HG02798 (cell line): ENCODE measurements at regions not wholly inside any gene's neighbourhood (a gene's known extent, or its start where the extent isn't known, plus 50 kb on each side); places are given as distances from the start of the nearest gene placed in this dataset.
A peak's percentile ranks its signal among the peaks of the same experiment; 100 is the strongest.

Source experiments
- ATAC-seq: cut with Tn5 transposase; IDR thresholded peaks from one replicate; pipeline ENCODE4 v1.9.1; 2021; ENCODE audit warnings: mild to moderate bottlenecking; ENCODE audit not compliant: unreplicated experiment, poor library complexity

DNA sequence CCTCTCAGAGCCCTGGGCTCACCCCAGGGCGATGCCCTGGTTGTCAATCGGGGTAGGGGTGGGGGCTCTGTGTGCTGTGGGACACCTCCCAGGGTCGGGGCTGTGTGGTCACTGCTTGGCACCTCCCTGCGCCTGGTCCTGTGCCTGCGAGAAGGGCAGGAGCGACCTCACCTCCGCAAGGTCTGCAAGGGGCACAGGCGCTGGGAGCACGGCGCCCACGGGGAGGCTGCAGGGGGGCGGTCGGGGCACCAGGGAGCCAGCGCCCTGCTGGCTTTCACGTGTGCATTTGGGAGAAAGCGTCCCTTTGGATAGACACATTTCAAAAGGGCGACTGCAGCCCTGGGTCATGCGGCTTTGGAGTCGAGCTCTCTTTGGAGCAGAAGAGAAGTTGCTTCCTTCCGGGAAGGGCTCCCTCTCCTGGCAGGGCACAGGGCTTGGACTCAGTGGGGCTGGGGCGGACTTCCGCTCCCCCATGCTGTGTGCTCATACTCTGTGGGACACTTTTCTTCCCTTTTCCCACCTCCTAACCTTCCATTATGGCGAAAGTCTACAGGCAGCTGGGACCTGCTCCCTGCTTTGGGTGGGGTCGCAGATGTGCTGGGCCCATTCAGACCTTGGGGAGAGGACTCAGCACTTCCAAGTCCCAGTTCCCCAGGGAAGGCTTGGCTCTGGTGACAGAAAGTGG is 52.9 kb upstream of the SLC28A3 start:
- ATAC-seq, result no peak

- no peak for ATAC-seq
Measured at GRCh38 chr9:84394036-84394435, 53.5 kb upstream of the SLC28A3 start.

DNA sequence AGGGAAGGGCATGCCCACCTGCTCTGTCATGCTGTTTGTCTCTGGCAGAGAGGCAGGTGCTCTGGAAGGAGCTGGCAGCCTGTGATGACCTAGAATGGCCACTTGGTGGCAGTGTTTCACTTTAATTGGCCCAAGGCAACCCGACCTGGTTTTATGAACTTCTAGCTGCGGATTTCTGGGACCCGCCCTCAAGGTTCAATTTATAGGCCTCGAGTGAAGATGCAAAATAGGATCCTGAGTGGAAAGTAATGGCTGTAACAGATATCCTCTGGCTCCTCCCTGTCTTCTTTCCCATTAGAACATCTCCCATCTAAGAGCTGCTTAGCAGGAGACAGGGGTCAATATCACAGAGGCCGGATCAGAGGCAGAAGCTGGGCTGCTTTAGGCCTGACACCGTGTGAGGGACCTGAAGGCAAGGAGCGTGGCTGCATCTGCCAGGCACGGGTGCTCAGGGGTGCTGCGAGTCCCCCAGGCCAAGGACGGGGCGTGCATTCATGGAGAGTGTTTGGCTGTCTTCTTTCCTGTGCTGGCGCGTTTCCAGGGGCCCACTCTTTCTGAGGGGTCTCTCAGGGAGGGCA is 56.7 kb upstream of the SLC28A3 start:
- ATAC-seq, result peak; percentile 84

- ATAC-seq, result no peak
Measured at GRCh38 chr9:84397822-84398221, 57.3 kb upstream of the SLC28A3 start.

- ATAC-seq, result no peak
Measured at GRCh38 chr9:84402517-84402916, 62.0 kb upstream of the SLC28A3 start.

GRCh38 chr9:84403288-84403687 is 62.7 kb upstream of the SLC28A3 start:
- ATAC-seq, result no peak

DNA sequence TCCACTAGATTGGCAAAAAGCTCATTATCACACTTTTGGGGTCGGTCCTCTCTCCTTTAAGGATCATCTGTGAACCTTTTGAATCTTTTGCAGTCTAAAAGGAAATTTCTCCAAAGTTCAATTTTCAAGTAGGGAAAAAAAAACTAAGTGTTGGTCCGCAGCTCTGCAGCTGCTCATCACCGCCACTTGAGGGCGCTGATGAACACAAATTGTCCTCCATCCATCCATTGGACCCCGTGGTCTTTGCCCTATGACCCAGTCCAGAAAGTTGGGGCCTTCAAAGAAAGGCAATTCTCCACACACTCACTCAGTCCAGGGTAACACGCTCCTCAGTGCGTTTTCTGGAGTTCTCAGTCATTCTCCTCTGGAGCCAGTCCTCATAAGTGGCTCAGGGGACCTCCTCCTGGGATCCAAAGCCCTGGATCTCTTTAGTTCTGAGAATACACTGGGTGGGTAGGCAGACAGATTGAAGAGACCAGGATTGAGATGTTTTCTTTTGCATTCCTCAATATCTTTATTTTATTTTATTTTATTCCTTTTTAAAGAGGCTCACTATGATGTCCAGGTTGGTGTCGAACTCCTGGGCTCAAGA is 63.6 kb upstream of the SLC28A3 start:
- ATAC-seq, result no peak

DNA sequence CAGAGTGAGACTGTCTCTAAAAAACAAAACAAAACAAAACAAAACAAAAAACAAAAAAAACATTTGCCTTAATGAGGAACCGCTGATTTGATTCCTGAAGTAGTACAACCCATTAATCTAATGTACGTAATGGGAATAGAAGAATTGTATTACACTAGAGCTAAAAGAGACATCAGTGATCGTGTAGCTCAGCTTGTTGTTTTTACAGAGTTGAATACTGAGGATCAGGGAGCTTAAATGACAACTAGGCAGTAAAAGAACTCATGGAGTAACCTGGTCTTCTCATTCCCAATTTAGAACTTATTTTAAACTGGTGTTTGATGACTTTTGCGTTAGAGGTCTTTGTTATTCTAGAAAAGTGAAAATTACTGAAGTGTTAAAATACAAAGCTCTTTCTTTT is 65.1 kb upstream of the SLC28A3 start:
- ATAC-seq, result no peak

DNA sequence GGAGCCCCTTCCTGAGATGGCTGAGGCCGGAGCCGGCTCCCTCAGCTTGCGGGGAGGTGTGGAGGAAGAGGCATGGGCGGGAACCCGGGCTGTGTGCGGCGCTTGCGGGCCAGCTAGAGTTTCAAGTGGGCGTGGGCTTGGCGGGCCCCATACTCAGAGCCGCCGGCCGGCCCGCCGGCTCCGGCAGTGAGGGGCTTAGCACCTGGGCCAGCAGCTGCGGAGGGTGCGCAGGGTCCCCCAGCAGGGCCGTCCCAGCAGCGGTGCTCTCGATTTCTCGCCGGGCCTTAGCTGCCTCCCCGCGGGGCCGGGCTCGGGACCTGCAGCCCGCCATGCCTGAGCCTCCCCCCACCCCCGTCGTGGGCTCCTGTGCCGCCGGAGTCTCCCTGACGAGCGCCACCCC is 67.9 kb upstream of the SLC28A3 start:
- no peak for ATAC-seq

GRCh38 chr9:84411683-84412267 is 71.2 kb upstream of the SLC28A3 start:
- no peak for ATAC-seq

DNA sequence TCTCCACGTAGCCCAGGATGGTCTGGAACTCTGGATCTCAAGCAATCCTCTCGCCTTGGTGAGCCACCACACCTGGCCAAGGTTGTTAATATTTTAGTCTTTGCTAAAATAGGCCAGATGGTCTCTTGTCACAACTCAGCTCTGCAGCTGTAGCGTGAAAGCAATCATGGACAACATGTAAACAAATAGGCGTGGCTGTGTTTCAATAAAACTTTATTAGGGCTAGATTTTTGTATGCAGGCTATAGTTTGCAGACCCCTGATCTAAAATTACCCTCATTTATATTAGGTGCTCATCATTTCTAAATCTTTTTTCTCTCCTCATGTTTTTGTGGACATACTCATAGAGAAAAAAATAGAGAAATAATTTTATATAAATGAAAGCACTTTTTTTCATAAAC is 72.1 kb upstream of the SLC28A3 start:
- ATAC-seq, result no peak

GRCh38 chr9:84413301-84413700 is 72.7 kb upstream of the SLC28A3 start:
- no peak for ATAC-seq

GRCh38 chr9:84419031-84419602 is 78.6 kb upstream of the SLC28A3 start:
- no peak for ATAC-seq

DNA sequence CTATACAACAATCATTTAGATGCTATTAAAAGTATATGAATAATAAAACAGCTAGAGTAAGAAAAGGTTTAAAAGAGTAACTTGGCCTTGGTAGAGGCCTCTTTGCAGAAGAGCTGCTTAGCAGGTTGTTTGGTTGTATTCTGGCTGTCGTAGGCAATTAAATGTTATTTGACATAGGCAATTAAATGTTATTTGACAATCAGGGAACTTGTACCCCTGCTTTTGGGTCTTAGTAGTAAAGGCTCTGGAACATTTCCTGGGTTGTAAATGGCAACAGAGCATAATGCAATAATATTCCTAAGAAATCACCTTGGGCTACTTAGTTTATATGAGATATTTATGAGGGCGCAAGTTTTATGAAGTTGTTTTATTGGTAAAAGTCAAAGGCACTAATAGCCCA is 84.4 kb upstream of the SLC28A3 start:
- ATAC-seq, result no peak

DNA sequence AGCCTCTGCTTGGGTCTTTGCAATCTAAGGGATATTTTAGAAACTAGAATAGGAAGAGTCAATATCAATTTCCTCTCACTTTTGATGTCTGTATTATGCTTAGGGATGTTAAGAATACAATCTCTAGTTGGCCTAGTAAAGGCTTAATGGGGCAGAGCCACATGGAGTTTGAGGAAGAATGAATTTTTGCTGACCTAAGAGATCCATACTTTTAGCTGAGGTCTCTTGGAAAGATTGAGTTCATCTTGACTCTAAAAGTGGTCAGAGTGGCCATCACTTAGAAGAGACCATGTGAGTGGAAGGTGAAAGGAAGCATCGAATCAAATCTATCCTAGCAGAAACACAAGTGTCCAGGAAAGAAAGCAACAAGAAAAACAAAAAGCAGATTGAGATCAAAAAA is 92.2 kb upstream of the SLC28A3 start:
- no peak for ATAC-seq

DNA sequence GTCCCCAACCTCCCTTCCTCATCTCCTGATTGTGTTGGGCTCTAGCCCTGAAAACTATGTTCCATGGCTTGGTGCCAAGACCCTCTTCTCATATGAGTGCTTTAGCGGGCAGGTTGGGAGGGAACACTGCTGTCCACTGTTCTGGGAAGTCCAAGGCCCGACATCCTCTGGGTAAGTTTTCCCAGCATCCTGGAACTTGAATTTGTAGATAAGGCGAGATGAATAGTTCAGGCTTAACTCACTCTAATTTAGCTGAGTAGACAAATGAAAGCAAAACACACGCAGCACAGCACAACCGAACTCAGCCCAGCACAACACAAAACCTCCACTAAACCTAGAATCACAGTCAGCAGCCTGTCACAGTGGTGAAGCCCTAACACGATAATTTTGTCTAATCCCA is 95.3 kb upstream of the SLC28A3 start:
- no peak for ATAC-seq

- ATAC-seq, result no peak
Measured at GRCh38 chr9:84436386-84437109, 96.0 kb upstream of the SLC28A3 start.

DNA sequence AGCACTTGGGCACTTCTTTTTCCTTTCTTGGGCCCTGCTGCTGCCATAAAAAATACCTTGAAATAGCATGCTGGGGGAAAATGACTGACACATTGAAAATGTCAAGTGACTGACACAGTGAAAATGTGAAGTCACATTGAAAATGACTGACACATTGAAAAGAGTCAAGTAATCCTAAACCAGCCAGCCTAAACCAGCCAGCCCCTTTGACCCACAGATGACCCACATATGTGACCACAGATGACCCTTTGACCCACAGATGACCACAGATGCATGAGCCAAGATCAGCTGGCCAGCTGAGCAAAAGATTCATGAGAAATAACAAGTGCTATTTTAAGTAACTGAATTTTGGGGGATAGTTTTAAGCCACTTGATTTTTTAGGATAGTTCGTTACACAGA is 97.8 kb upstream of the SLC28A3 start:
- ATAC-seq, result no peak

GRCh38 chr9:84439250-84439649 is 98.7 kb upstream of the SLC28A3 start:
- no peak for ATAC-seq

- ATAC-seq, result no peak
Measured at GRCh38 chr9:84442712-84443111, 102.2 kb upstream of the SLC28A3 start.

- ATAC-seq, result no peak
Measured at GRCh38 chr9:84445737-84446136, 105.2 kb upstream of the SLC28A3 start.
